ENCODE measurements at regions not wholly inside any gene's neighbourhood (a gene's known extent, or its start where the extent isn't known, plus 50 kb on each side); places are given as distances from the start of the nearest gene placed in this dataset.
"Not testable (repeated sequence)": the region's sequence is repeated elsewhere in the genome, so short reads cannot be mapped to it uniquely, and the experiment has no call there.

GRCh38 chr12:126451809-126452208 lies 1386.6 kb downstream of the AACS start:
- no peak for DNase-seq (ENCODE audit: low spot score)

GRCh38 chr12:126452686-126453085 lies 1387.5 kb downstream of the AACS start:
- DNase-seq (ENCODE audit: low spot score): not testable (repeated sequence)

- DNase-seq (ENCODE audit: low spot score): no peak
These were observed 1389.3 kb downstream of the AACS start for GRCh38 chr12:126454581-126454980.

- DNase-seq (ENCODE audit: low spot score): no peak
These were observed 1392.5 kb downstream of the AACS start for GRCh38 chr12:126457776-126458175.

- DNase-seq (ENCODE audit: low spot score): no peak
These were observed 1398.9 kb downstream of the AACS start for GRCh38 chr12:126464153-126464552.

- DNase-seq (ENCODE audit: low spot score): no peak
These were observed 1404.0 kb downstream of the AACS start for GRCh38 chr12:126469211-126469610.

- no peak for DNase-seq (ENCODE audit: low spot score)
These were observed 1409.5 kb downstream of the AACS start for GRCh38 chr12:126474703-126475102.

- DNase-seq (ENCODE audit: low spot score): no peak
These were observed 1415.2 kb downstream of the AACS start for GRCh38 chr12:126480451-126480850.

GRCh38 chr12:126481688-126482087 lies 1416.5 kb downstream of the AACS start:
- no peak for DNase-seq (ENCODE audit: low spot score)

GRCh38 chr12:126482238-126482889 lies 1417.1 kb downstream of the AACS start:
- DNase-seq (ENCODE audit: low spot score): no peak

GRCh38 chr12:126483145-126484068 lies 1418.2 kb downstream of the AACS start:
- DNase-seq (ENCODE audit: low spot score): no peak

GRCh38 chr12:126487431-126487980 lies 1422.3 kb downstream of the AACS start:
- DNase-seq (ENCODE audit: low spot score): no peak

GRCh38 chr12:126488806-126489205 lies 1423.6 kb downstream of the AACS start:
- no peak for DNase-seq (ENCODE audit: low spot score)

GRCh38 chr12:126492181-126492580 lies 1426.9 kb downstream of the AACS start:
- no peak for DNase-seq (ENCODE audit: low spot score)

- DNase-seq (ENCODE audit: low spot score): no peak
These were observed 1428.3 kb downstream of the AACS start for GRCh38 chr12:126493366-126494108.

- DNase-seq (ENCODE audit: low spot score): no peak
These were observed 1431.0 kb downstream of the AACS start for GRCh38 chr12:126496201-126496600.

GRCh38 chr12:126506426-126507182 lies 1441.4 kb downstream of the AACS start:
- DNase-seq (ENCODE audit: low spot score): no peak

- DNase-seq (ENCODE audit: low spot score): no peak
These were observed 1442.0 kb downstream of the AACS start for GRCh38 chr12:126507231-126507630.

GRCh38 chr12:126509572-126509971 lies 1444.3 kb downstream of the AACS start:
- DNase-seq (ENCODE audit: low spot score): no peak

GRCh38 chr12:126510630-126511029 lies 1445.4 kb downstream of the AACS start:
- DNase-seq (ENCODE audit: low spot score): no peak
